Breast epithelium (tissue), 4 donors: ENCODE measurements at regions not wholly inside any gene's neighbourhood (a gene's known extent, or its start where the extent isn't known, plus 50 kb on each side); places are given as distances from the start of the nearest gene placed in this dataset.

Source experiments
- DNase-seq, 2 donors: peaks; one replicate each; pipeline ENCODE4 v3.0.0-alpha.2; 2019; ENCODE audit warnings: low spot score in 2 of 2
- H3K27ac ChIP-seq, 2 donors: fragments of 200-600 bp; sonication (generic) in 1 of 2; one replicate each; pipeline ENCODE4 v1.5.1; 2016 to 2019; ENCODE audit warnings: mild to moderate bottlenecking in 1 of 2
- H3K27me3 ChIP-seq, 2 donors: fragments of 200-600 bp; sonication (generic) in 1 of 2; one replicate each; pipeline versions ENCODE4 v1.5.1 to v1.6.0; 2017 to 2019; ENCODE audit warnings: control low read depth in 1 of 2, mild to moderate bottlenecking in 1 of 2
- H3K36me3 ChIP-seq: fragments of 200-600 bp; one replicate; pipeline ENCODE4 v1.5.1; 2019
- H3K4me1 ChIP-seq, 2 donors: fragments of 200-600 bp; sonication (generic); one replicate each; pipeline ENCODE4 v1.5.1; 2016 to 2019; ENCODE audit warnings: control low read depth in 1 of 2
- H3K4me3 ChIP-seq, 3 donors: fragments of 200-600 bp; sonication (generic); 1 replicate in 2 of 3; 2 replicates in 1 of 3; pipeline ENCODE4 v1.5.1; 2016 to 2019; ENCODE audit warnings: mild to moderate bottlenecking in 3 of 3, moderate library complexity in 2 of 3
- H3K9me3 ChIP-seq, 2 donors: fragments of 200-600 bp; sonication (generic) in 1 of 2; one replicate each; pipeline ENCODE4 v1.5.1; 2016 to 2019; ENCODE audit warnings: control low read depth in 1 of 2
- POLR2A ChIP-seq: fragments of 450-650 bp; IDR thresholded peaks from one replicate; pipeline ENCODE4 v1.6.1; 2016; ENCODE audit warnings: antibody characterized with exemption, mild to moderate bottlenecking, moderate library complexity
- POLR2AphosphoS5 ChIP-seq, 3 donors: sonication (generic); formaldehyde crosslinking; IDR thresholded peaks; one replicate each; pipeline ENCODE4 v1.6.1; 2017; ENCODE audit warnings: antibody characterized with exemption in 3 of 3
- intact Hi-C: fragments of 100-400 bp; cut with DNase I; formaldehyde crosslinking; loops from one replicate; pipeline ENCODE4 v1.15.1; 2023; ENCODE audit warnings: low total_unique reads
- TF ChIP-seq, protein P1 (sequence below), 3 donors: fragments of 450-650 bp; IDR thresholded peaks; one replicate each; pipeline ENCODE4 v1.5.1; 2016 to 2017; ENCODE audit warnings: antibody characterized with exemption in 3 of 3, mild to moderate bottlenecking in 3 of 3, moderate library complexity in 3 of 3

GRCh38 chr6:137424251-137424650 is 69.9 kb downstream of the OLIG3 start:
- Histone ChIP-seq H3K4me1 (no peaks in the 10 kb centered on the region), H3K27me3 (no peaks in the 10 kb centered on the region), H3K36me3 (no peaks in the 10 kb centered on the region), H3K9me3 (no peaks in the 10 kb centered on the region), H3K4me3 (no peak overlapping the region), H3K27ac (no peak overlapping the region)
- DNase-seq = no peak
- intact Hi-C loops = no loop called here
- TF ChIP-seq POLR2AphosphoS5 (IDR thresholded peaks at IDR 0.05) (no peak), POLR2A (no peak)
- TF ChIP-seq, protein P1, sequence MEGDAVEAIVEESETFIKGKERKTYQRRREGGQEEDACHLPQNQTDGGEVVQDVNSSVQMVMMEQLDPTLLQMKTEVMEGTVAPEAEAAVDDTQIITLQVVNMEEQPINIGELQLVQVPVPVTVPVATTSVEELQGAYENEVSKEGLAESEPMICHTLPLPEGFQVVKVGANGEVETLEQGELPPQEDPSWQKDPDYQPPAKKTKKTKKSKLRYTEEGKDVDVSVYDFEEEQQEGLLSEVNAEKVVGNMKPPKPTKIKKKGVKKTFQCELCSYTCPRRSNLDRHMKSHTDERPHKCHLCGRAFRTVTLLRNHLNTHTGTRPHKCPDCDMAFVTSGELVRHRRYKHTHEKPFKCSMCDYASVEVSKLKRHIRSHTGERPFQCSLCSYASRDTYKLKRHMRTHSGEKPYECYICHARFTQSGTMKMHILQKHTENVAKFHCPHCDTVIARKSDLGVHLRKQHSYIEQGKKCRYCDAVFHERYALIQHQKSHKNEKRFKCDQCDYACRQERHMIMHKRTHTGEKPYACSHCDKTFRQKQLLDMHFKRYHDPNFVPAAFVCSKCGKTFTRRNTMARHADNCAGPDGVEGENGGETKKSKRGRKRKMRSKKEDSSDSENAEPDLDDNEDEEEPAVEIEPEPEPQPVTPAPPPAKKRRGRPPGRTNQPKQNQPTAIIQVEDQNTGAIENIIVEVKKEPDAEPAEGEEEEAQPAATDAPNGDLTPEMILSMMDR (IDR thresholded peaks at IDR 0.05) = no peak

DNA sequence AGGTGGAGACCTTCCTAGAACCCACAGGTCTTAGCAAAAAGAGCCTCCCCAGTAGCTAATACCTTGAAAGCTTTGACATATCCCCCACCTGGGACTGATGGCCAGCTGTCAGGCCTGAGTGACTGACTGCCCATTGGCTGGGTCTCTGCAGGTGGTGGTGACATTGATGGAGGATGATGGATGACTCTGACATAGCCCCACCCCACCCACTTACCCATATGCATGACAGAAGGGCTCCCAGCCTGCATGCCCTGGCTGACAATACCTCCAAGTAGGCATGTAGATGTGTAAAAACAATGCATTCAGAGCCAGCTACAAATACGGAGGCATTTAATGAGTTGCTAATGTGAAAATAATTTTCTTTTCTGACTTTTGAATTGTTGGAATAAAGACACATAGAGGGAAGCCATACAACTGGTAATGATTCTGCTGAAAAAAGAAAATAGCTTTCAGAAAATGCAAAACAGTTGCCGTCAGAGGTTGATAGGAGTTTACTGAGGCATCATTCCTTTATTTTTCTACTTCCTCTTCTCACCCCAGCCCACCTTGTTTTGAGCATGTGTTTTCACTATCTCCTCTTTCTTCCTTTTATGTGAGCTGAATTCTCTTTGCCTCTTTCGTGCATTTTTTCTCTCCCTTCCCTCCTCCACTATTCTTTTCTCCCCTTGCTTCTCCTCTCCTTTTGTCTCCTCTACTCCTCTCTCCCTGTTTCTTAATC is 70.6 kb downstream of the OLIG3 start:
- Histone ChIP-seq H3K9me3 (no peaks in the 10 kb centered on the region), H3K27ac (no peak overlapping the region), H3K27me3 (no peaks in the 10 kb centered on the region), H3K36me3 (no peaks in the 10 kb centered on the region), H3K4me1 (no peaks in the 10 kb centered on the region), H3K4me3 (no peak overlapping the region)
- intact Hi-C loops = no loop called here
- DNase-seq = no peak
- TF ChIP-seq, protein P1 (IDR thresholded peaks at IDR 0.05) = no peak
- TF ChIP-seq POLR2AphosphoS5 (IDR thresholded peaks at IDR 0.05) = no peak
- TF ChIP-seq POLR2A = no peak

DNA sequence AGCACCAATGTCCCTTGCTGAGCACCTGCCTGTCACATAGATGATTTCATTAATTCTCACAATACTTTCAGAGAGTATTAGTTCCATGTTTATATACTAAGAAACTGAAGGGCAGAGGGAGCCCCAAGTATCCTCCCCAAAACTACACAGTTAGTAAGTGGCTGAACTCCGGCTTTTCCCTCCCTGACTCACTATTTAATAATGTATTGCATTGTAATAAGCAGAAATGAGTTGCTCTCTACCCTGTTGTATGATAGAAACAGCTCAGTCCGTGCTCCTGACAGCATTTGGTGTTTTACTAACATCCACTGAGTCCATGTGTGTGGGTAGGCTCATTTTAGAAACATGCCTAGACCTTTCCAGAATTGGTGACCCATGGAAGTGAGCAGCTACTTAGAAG is 76.8 kb downstream of the OLIG3 start:
- no peaks in the 10 kb centered on the region for H3K27me3 ChIP-seq
- intact Hi-C loops = no loop called here
- H3K4me3 ChIP-seq = no peak overlapping the region
- H3K9me3 ChIP-seq = no peaks in the 10 kb centered on the region
- no peaks in the 10 kb centered on the region for H3K4me1 ChIP-seq
- TF ChIP-seq POLR2AphosphoS5 (IDR thresholded peaks at IDR 0.05) = no peak
- TF ChIP-seq, protein P1 (IDR thresholded peaks at IDR 0.05) = no peak
- no peak for TF ChIP-seq POLR2A
- no peak for DNase-seq
- H3K36me3 ChIP-seq = no peaks in the 10 kb centered on the region
- H3K27ac ChIP-seq = no peak overlapping the region

GRCh38 chr6:137416376-137417109 is 77.7 kb downstream of the OLIG3 start:
- intact Hi-C loops = no loop called here
- TF ChIP-seq POLR2AphosphoS5 (IDR thresholded peaks at IDR 0.05) (no peak), POLR2A (no peak)
- TF ChIP-seq, protein P1 (IDR thresholded peaks at IDR 0.05) = no peak
- no peaks in the 10 kb centered on the region for H3K27me3 ChIP-seq
- H3K27ac ChIP-seq = no peak overlapping the region
- no peaks in the 10 kb centered on the region for H3K9me3 ChIP-seq
- DNase-seq = no peak
- H3K36me3 ChIP-seq = no peaks in the 10 kb centered on the region
- no peak overlapping the region for H3K4me3 ChIP-seq
- H3K4me1 ChIP-seq = no peaks in the 10 kb centered on the region

GRCh38 chr6:137415834-137416190 is 78.4 kb downstream of the OLIG3 start:
- Histone ChIP-seq H3K36me3 (no peaks in the 10 kb centered on the region), H3K27me3 (no peaks in the 10 kb centered on the region), H3K9me3 (no peaks in the 10 kb centered on the region), H3K4me3 (peak overlapping the region in 2 of 3 donors; percentile 45 to 61), H3K27ac (peak overlapping the region in 1 of 2 donors; percentile 64), H3K4me1 (no peaks in the 10 kb centered on the region)
- intact Hi-C loops = no loop called here
- no peak for DNase-seq
- TF ChIP-seq, protein P1 (IDR thresholded peaks at IDR 0.05) = no peak
